COLO668 (cell line): ENCODE measurements at regions not wholly inside any gene's neighbourhood (a gene's known extent, or its start where the extent isn't known, plus 50 kb on each side); places are given as distances from the start of the nearest gene placed in this dataset.

Experiments used
- DNase-seq: peaks from one replicate; lab custom pipeline; 2025; ENCODE audit not compliant: unreplicated experiment; lab: John Stamatoyannopoulos, UW

DNA sequence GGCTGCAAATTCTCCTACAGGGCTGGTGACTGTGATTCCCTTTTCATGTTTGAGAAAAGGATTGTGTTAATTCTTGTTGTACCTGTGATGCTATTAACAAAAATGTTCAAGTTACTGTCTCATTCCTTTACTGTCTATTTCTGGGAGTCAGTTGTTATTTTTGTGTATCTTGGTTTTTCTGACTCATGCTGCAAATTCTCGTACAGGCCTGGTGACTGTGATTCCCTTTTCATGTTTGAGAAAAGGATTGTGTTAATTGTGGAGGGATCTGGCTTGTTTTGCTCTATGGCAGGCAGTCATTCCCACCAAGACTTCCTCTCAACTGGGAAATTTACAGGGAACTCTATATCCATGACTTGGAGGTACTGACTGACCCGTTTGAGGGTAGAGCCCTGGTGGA is 693.4 kb upstream of the INTU start:
- DNase-seq: no peak

DNA sequence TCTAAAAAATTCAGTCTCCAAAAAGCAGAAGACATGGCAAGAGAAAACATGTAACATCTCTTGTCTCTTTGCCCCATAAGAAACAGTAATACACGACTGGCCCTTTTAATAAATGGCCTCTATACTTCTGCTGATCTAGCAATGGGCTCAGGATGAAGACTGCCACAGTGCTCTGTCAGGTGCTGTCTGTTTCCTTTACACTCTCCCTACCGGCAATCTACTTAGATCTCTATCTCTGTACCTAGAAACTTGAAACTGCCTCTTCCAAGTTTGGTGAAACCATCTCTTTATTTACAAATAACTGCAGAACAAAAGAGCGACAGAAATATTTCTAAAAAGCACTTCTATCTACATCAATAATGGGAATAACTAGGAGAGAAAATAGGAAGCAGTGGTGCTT is 685.2 kb upstream of the INTU start:
- no peak for DNase-seq

DNA sequence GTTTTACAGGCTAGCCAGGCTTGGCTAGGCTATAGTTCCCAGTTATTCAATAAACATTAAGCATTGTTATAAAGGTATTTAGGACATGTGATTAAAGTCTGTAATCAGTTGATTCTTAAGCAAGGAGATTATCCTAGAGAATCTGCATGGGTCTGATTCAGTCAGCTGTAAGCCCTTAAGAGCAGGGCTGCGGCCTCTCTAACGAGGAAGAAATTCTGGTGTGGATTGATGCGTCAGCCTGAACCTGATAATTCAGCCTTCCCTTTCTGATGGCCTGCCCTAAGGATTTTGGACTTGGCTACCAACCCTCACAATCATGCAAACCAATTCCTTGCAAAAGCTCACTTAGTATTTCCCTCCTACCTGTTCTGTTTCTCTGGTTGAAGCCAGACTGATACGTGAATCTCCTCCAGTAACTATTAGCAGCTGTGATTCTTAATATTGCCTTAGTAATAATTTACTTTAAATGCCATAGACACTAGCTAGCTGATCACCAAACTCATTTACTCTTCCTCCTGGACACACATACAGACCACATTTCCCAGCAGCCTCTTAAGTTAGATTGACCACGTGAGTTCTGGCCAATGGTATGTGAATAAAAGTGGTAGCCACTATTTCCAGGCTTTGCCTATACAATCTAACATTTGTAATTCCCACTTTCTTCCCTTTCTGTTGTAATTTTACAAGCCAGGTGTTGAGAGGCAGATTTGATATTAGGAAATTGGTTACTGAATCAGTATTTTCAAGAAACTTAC is 678.0 kb upstream of the INTU start:
- DNase-seq: no peak

DNA sequence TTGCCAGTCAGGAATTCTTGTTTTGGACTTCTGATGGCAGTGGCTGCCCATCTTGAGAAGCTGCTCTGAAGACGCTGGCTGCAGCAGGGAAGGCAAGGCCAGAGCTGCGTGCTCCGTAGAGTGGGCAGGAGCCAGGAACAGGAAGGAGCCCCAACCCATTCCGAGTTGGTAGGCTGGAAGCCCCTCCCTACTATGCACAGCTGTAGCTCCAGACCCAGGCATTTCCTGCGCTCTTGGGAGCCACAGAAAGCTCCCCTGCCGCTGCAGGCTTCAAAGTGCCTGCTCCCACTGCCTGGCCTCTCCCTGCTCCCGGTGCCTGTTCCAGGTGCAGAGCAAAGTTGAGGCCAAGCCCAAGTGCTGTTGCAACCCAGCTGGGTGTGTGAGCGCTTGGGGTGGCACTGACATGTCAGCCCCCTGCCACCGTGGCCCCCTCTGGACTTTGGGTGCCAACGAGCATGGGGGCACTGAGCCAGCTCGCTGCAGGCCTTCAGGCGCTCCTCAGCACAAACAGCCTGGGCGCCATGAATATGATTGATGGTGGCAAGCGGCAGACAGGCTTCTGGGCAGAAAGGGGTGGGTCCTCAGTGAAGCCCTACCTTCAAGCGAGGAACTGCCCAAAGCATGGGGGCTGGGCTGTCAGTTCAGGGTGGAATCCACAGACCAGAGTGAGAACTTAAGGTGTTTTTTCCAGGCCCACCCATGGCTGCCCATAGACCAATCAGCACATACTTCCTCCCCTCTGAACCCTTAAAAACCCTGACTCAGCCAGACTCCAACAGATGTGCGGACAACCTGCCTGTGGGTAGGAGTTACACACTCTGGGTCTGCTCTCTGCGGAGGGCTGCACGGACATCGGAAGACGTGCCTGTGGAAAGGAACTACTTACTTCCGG is 677.2 kb upstream of the INTU start:
- DNase-seq: no peak

DNA sequence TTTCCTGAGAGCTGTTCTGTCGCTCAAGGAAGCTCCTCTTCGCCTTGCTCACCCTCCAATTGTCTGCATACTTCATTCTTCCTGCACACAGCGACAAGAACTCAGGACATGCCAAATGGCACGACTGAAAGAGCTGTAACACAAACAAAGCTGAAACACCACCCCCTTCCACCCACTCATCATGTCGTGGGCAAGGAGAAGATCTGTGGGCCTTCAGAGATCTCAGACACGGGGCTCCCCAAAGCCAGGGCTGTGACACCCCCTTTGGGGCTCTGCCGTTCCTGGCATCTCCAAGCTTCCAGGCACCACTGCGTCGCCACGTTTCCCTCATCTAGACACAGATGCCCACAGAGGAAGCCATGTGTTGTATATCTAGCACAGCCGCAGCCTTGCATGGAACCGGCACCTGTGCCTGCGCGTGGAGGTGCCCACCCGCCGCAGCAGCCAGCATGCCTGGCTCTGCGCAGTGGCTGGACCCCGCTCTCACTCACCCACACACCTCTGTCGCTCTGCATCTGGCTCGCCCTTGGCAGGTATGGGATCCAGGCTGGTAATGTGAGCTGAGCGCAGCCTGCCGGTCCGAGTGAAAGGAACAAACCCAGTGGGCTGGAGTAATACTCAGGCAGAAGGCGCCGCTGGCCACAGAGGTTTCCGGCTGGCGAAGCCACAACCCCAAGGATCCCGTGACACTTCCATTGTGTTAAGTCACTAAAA is 676.4 kb upstream of the INTU start:
- no peak for DNase-seq

DNA sequence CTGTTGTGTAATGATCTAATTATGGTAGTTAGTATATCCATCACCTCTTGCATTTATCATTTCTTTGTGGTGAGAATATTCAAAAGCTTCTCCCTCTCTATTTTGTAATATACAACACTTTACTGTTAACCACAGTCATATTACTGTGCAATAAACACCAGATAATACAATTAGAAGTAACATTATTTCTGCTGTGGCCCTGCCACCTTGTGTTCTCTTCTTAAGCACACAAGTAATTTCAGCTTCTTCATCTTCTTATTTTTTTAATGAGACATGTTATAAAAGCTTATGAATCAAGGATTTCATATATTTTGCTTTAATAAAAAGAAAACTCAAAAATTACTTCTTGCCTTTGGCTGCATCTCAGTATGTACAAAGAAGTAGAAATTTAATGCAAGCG is 675.2 kb upstream of the INTU start:
- DNase-seq: no peak

DNA sequence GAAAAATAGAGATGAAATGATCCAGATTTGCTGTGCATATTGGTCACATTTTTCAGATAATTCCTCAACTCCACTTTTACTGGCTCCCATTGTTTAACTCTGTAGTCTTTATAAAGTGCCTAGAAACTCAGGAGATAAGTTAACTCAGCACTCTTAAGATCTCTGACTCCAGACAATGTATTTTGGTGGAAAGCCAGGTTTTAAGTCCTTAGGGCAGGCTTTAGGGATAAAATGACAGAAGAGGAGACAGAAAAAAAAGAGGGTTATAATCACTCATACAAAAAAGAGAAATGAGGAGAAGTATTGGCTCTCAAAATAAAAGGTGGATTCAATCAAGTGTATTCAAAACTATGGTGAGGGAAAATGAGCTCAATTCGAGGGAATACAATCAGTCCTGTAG is 674.8 kb upstream of the INTU start:
- no peak for DNase-seq

DNA sequence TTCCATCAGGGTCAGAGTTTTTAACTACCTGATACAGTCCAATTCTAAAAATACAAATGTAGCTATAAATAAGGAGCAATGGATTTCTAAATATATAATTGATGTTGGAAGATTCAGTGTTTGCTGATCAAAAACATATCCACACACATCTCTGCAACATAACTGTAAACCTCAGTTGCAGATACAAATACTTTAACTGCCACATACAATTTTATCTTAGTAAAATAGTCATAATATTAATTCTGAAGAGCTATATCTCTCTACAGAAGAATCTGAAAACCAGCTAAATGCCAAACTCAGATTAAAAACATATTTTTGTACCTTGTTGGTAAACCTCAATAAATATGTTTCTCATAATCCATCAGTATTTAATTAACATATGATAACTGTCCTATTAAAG is 674.3 kb upstream of the INTU start:
- DNase-seq: no peak

DNA sequence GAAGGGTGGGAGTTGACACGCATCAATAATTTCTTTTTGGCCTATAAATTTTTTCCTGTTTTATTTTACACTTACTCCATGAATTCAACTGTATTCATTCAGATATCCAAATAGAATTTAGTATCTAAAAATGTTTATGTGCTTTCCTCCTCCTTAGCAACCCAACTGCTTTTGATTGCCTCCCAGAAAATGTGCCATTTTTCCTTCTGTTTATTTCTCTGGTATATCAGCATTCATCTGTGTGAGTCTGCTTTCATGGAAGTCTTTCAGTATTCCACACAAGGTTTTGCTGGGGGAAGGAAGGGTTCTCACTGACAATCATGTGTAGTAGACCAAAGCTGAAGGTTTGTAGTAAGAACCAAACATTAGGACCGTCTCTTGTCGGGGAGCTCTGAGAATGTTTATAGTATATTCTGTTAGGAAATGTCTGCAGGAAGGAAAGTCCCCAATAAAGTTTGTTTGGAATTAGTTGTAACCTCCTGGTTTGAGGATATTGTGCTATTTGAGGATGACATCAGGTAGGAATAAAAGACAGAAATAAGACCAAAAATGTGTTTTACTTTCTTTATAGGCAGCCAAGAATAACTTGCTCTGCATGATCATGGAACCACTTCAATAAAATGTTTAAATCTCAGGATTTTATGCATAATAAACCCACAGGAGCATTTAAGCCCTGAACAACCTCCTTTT is 673.6 kb upstream of the INTU start:
- no peak for DNase-seq

DNA sequence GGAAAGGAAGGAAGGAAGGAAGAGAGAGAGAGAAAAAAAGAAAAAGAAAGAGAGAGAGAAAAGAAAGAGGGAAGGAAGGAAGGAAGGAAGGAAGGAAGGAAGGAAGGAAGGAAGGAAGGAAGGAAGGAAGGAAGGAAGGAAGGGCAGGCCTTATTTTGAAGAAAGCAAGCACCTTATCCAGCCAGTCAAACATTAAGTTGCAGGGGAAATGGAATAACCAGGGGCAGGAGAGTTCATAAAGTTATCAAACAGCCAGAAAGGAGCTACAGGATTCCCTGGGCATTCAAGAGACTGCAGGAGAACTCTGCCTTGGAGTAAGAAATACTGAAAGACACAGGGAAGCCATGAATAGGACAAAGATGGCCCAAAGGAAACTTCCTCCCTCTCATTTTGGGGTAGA is 672.0 kb upstream of the INTU start:
- no peak for DNase-seq

DNA sequence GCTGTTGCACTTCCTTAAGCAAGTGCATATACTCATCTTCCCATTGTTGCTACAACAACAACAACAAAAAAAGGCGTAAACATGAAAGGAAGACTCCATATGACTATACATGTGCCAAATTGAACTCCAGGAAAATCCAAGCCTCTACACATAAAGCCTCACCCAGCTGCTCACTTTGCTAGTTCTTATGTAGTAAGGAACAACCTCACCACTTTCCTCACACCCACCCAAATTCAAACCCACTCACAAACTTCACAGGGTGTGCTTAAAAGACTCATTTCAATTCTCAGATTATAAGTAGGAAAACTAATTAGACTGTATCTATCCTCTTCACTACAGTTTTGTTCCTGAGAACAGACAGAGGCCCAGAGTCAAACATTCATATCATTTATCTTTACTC is 671.1 kb upstream of the INTU start:
- no peak for DNase-seq

DNA sequence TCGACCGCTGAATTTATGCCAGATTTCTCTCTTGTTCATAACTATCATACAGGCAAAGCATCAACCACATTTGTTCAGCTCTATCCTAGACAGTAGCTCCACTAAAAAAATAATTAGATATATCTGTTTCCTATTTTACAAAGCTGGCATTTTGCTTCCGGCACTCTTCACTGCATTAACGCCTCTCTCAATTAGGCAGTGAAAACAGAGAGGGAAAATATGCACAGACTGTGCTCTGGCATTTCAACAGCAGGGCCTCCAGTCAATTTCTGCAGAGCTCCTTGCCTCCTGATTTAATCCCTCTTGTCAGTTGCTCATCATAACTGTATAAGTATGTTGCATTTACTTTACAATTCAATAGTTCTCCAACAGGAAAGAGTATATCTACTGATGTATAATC is 666.9 kb upstream of the INTU start:
- DNase-seq: no peak

DNA sequence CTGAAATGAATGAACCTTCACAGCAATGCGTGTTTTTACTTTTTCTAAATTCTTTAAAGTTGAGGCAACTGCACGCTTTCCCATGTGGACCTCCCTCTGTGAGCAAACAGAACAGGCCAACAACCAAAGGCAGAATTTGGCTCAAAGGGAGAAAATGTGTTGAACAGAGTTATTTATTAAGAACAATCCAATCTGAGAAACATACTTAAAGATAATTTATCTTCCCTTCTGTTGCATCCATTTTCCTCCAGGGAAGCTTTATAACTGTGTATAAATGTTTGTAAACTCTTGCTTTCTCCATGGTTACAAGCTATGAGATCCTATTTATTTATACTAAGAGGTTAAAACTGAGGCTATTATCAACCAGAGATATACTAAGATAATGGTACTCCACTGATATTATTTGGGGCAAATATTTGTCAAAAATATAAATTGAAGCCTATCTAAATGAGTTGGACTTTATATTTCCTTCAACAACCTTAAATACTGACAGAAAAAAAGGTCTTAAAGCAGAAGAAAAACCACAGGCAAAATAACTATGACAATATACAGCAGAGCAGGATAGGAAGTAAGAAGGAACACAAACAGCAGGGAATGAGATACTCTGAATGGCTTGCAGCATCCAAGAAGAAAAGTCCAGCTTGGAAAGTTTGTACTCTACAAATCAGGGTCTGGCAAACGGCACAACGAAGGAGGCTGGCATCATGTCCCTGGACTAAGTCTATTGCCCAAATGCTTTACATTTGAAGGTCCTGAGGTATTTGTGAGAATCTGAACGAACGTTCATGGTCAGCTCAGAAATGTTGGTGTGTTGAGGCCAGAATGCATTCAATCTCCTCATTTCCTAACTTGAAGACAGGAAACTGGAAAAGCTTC is 663.2 kb upstream of the INTU start:
- no peak for DNase-seq

DNA sequence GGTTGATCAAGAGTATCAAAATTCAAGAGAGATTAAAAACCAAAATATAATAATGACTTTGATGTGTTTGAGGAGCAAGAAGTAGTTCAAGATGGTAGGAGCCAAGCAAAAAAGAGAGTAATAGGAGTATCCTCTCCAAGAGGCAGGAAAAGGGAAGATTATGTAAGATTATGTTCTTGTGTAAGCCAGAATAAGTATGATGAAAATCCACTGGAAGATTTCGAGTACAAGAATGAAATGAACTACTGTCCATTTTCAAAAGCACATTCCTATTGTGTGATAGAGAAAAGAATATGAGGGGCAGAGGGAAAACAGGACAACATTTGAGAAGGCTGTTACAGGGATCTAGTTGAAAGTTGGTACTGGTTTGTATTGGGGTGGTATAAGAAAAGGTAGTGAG is 659.6 kb upstream of the INTU start:
- no peak for DNase-seq

DNA sequence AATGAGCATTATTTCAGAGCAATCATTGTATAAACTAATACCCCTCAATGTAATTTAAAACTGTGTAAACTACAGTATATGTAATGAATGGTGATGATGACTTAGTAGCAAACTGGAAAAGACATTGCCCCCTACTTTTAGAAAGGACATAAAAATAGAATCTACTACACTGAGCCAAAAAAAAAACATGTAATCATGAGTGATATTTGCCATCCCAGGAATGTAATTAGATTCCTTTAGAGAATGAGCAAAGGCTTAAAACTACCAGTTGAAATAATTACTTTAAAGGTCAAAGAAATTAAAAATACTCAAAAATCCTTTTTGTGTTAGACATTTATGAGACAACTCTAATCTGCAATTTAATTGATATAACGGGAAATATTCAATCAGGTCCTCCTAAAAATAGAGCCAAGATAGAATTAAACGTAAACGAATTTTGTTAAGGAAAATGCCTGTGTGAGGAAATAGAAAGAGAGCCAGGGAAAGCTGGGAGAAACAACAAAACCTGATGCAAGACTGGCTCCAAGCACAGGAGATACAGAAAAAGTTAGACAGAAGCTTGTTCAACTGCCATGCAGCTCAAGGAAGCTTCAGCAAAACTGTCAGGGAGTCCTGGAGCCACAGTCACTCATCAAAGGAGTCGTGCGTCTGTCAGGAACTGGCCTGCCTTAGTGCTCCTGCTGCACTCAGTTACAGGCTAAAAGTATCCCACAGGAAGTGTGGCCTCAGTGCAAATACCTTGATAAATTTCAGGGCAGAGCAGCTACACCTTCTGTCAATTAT is 655.7 kb upstream of the INTU start:
- no peak for DNase-seq

DNA sequence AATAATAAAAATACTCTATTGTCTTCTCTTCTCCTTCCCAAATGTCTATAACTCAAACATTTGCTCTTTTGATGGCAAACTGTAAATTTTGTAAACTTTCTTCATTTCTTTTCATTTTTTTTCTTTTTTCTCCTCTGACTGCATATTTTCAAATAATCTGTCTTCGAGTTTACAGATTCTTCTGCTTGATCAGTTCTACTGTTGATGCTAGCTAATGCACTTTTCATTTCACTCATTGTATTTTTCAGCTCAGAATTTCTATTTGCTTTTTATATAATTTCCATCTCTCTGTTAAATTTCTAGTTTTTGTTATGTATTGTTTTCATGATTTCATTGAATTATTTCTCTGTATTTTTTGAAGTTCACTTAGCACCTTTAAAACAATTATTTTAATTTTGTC is 646.8 kb upstream of the INTU start:
- no peak for DNase-seq

DNA sequence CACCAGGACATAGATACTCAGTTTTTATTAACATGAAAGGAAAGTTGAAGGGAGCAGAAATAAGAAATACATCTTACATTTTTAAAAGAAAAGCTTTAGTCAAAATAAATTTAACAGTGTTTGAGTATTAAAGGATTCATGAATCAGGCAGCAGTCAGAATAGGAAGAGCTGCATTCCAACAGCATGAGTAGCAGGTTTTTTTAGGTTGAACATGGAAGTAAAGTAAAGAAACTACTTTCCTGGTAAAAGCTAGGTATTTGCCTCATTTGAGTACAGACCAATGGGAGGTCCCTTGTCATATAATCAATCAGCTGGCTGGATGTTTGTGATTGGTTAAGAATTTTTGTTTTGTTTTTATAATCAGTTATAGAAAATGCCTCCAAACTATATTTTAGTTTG is 645.9 kb upstream of the INTU start:
- no peak for DNase-seq

DNA sequence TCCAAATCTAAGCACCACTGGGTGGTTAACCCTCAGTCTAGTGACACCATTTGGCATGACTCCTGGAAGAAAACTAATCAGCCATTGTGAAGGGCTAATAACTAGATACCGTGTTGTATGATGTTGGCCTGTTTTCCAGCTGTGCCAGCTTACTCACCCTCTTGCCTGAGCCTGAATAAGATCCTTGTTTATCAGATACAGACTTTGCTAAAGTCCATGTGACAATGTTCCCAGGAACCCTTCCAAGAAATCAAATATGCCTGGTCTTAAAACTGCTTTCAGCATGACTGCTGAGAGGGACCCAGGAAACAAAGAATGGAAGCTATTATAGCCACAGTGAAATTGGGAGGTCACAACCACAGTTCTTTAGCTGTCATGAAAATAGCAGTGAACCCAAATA is 640.8 kb upstream of the INTU start:
- DNase-seq: no peak

DNA sequence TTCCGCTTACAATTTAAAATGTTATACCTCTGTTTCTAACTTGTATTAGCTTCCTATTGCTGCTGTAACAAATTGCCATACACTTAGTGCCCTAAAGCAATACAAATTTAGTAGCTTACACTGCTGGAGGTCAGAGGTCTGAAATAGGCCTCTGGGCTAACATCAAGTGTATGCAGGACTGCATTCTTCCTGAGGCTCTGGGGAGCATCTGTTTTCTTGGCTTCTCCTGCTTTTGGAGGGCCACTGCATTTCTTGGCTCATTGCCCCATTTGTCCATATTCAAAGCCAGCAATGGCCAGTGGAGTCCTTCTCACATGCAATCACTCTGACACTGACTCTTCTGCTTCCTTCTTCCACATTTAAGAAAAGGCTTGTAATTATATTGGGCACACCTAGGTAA is 639.8 kb upstream of the INTU start:
- DNase-seq: no peak

DNA sequence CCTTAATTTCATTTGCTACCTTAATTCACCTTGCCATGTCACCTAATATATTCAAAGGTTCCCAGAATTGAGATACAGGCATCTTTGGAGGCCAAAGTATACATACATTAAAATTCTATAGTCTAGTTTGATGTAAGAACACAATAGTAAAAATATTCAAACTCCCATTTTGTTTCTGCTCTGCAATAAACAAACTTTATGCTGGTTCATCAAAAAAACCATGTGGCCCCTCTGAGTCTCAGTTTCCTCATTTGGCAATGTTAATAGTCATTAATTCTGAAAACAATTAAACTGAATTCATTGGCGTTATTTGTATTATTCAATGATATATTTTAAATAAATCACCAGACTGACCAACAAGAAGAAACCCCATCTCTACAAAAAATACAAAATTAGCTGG is 639.4 kb upstream of the INTU start:
- DNase-seq: no peak
